T1000 (cell line): ENCODE measurements at regions not wholly inside any gene's neighbourhood (a gene's known extent, or its start where the extent isn't known, plus 50 kb on each side); places are given as distances from the start of the nearest gene placed in this dataset.

Experiments used
- DNase-seq: peaks from one replicate; lab custom pipeline; 2025; ENCODE audit warnings: mixed read lengths; lab: John Stamatoyannopoulos, UW

- DNase-seq: no peak
Measured at GRCh38 chr15:31975830-31976229, 54.5 kb upstream of the CHRNA7 start.

GRCh38 chr15:31977138-31977537 is 53.2 kb upstream of the CHRNA7 start:
- no peak for DNase-seq

DNA sequence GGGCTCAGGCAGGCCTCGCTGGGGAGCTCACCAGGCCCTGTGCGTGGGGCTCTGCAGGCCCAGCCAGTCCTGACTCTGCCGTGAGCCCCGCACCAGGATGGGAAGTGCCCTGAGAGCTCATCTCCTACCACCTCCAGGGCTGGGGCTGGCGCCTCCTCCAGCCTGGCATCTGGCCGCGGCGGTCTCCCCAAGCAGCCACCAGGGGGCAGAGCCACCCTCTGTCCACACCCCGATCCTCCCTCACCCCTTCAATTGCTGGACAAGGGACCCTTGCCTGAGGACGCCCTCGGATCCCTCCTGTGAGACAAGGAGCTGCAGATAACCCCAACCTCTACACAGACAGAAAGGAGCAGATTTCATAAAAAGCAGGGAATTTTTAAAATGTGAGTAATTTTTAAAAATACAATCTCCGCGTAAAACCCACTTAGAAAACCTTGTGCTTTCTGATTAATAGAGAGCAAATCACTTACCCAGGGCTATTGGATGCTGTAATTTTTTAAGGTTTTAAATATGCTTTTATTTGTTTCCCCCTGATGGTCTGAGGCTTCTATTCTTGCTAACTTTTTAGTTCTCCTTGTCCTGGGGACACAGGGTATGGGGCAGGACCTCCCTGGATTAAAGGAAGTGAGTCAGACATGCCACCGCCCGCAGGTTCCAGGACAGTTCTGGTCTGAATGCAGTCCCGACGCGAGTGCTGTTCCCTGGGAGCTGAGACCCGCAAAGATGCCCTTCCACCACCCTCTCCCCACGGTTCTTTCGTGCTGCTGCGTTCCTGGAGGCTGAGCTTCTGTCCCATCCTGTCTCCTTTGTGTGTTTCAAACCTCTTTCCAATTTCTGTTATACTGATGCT is 52.3 kb upstream of the CHRNA7 start:
- DNase-seq: no peak
